HepG2 (cell line): ENCODE measurements at regions not wholly inside any gene's neighbourhood (a gene's known extent, or its start where the extent isn't known, plus 50 kb on each side); places are given as distances from the start of the nearest gene placed in this dataset.

Experiments used
- CBX5 ChIP-seq: sonication (generic); formaldehyde crosslinking; IDR thresholded peaks from 2 replicates; pipeline ENCODE4 v1.4.0; 2020; ENCODE audit warnings: missing genetic modification reagents, borderline replicate concordance
- GPN1 ChIP-seq: sonication (generic); formaldehyde crosslinking; IDR thresholded peaks from 2 replicates; pipeline ENCODE4 v1.5.1; 2020; ENCODE audit warnings: missing genetic modification reagents, borderline replicate concordance
- HNRNPH1 ChIP-seq: fragments of 200-400 bp; formaldehyde crosslinking; optimal IDR thresholded peaks from 2 replicates; pipeline ENCODE3; 2017; ENCODE audit warnings: mild to moderate bottlenecking, low read depth, low read length
- PCBP2 ChIP-seq: fragments of 200-400 bp; formaldehyde crosslinking; optimal IDR thresholded peaks from 2 replicates; pipeline ENCODE3; 2018; ENCODE audit warnings: low read length, low read depth; ENCODE audit not compliant: poor library complexity, severe bottlenecking
- RNF219 ChIP-seq: sonication (generic); formaldehyde crosslinking; IDR thresholded peaks from 2 replicates; pipeline ENCODE4 v1.5.0; 2020; ENCODE audit warnings: mild to moderate bottlenecking, missing genetic modification reagents
- ZBTB4 ChIP-seq: sonication (generic); formaldehyde crosslinking; IDR thresholded peaks from 2 replicates; pipeline ENCODE4 v1.4.0; 2020; ENCODE audit warnings: missing genetic modification reagents, mild to moderate bottlenecking, borderline replicate concordance
- ZNF576 ChIP-seq: sonication (generic); formaldehyde crosslinking; IDR thresholded peaks from 2 replicates; pipeline ENCODE4 v1.4.0; 2020; ENCODE audit warnings: mild to moderate bottlenecking, missing genetic modification reagents
- ZNF839 ChIP-seq: sonication (generic); formaldehyde crosslinking; IDR thresholded peaks from 2 replicates; pipeline ENCODE4 v1.4.0; 2020; ENCODE audit warnings: missing genetic modification reagents, mild to moderate bottlenecking, borderline replicate concordance

- TF ChIP-seq PCBP2, result no peak
- no peak for TF ChIP-seq HNRNPH1
- TF ChIP-seq GPN1 (CRISPR knock-in tag), result no peak
- no peak for TF ChIP-seq ZNF576 (CRISPR knock-in tag)
- TF ChIP-seq ZBTB4 (CRISPR knock-in tag), result no peak
- no peak for TF ChIP-seq ZNF839 (CRISPR knock-in tag)
- no peak for TF ChIP-seq CBX5 (CRISPR knock-in tag)
- no peak for TF ChIP-seq RNF219 (CRISPR knock-in tag)
Observed at GRCh38 chr12:91940322-91940721, 205.3 kb downstream of the BTG1 start (continued).
